ENCODE measurements at regions not wholly inside any gene's neighbourhood (a gene's known extent, or its start where the extent isn't known, plus 50 kb on each side); places are given as distances from the start of the nearest gene placed in this dataset.

GRCh38 chr3:22475665-22476240, 724.7 kb upstream of the ZNF385D start:
- DNase-seq, result no peak
- ATAC-seq (ENCODE audit: poor library complexity), result no peak
- intact Hi-C loops (cut with DNase I), result no loop called here

- intact Hi-C loops (cut with DNase I), result no loop called here
- ATAC-seq (ENCODE audit: poor library complexity) (no peak), DNase-seq (no peak)
Measured at GRCh38 chr3:22476976-22477375, 726.0 kb upstream of the ZNF385D start.

GRCh38 chr3:22485954-22486353, 717.2 kb upstream of the UBE2E2 start:
- intact Hi-C loops (cut with DNase I), result no loop called here
- DNase-seq (no peak), ATAC-seq (ENCODE audit: poor library complexity) (no peak)

- intact Hi-C loops (cut with DNase I), result no loop called here
- DNase-seq (no peak), ATAC-seq (ENCODE audit: poor library complexity) (no peak)
Measured at GRCh38 chr3:22490747-22491146, 712.4 kb upstream of the UBE2E2 start.

GRCh38 chr3:22491344-22491743, 711.8 kb upstream of the UBE2E2 start:
- DNase-seq, result no peak

GRCh38 chr3:22492342-22492741, 710.8 kb upstream of the UBE2E2 start:
- intact Hi-C loops (cut with DNase I), result no loop called here
- no peak for ATAC-seq (ENCODE audit: poor library complexity)
- DNase-seq, result no peak

More at GRCh38 chr3:22491344-22491743, 711.8 kb upstream of the UBE2E2 start:
- intact Hi-C loops (cut with DNase I), result no loop called here
- no peak for ATAC-seq (ENCODE audit: poor library complexity)

- ATAC-seq (ENCODE audit: poor library complexity) (no peak), DNase-seq (no peak)
- intact Hi-C loops (cut with DNase I), result no loop called here
Measured at GRCh38 chr3:22495241-22495640, 707.9 kb upstream of the UBE2E2 start.

- DNase-seq (no peak), ATAC-seq (ENCODE audit: poor library complexity) (no peak)
- intact Hi-C loops (cut with DNase I), result no loop called here
Measured at GRCh38 chr3:22495791-22496190, 707.3 kb upstream of the UBE2E2 start.

GRCh38 chr3:22496641-22497040, 706.5 kb upstream of the UBE2E2 start:
- ATAC-seq (ENCODE audit: poor library complexity) (no peak), DNase-seq (no peak)
- intact Hi-C loops (cut with DNase I), result no loop called here

GRCh38 chr3:22506871-22507270, 696.3 kb upstream of the UBE2E2 start:
- intact Hi-C loops (cut with DNase I), result no loop called here
- no peak for DNase-seq
- ATAC-seq (ENCODE audit: poor library complexity), result no peak

GRCh38 chr3:22507709-22508108, 695.4 kb upstream of the UBE2E2 start:
- no peak for ATAC-seq (ENCODE audit: poor library complexity)
- intact Hi-C loops (cut with DNase I), result no loop called here
- no peak for DNase-seq

GRCh38 chr3:22523925-22524324, 679.2 kb upstream of the UBE2E2 start:
- ATAC-seq (ENCODE audit: poor library complexity) (no peak), DNase-seq (no peak)
- intact Hi-C loops (cut with DNase I), result no loop called here

GRCh38 chr3:22526266-22526837, 676.8 kb upstream of the UBE2E2 start:
- no peak for ATAC-seq (ENCODE audit: poor library complexity)
- no peak for DNase-seq
- intact Hi-C loops (cut with DNase I), result no loop called here

GRCh38 chr3:22536541-22536940, 666.6 kb upstream of the UBE2E2 start:
- DNase-seq (no peak), ATAC-seq (ENCODE audit: poor library complexity) (no peak)
- intact Hi-C loops (cut with DNase I), result no loop called here

- DNase-seq, result no peak
- intact Hi-C loops (cut with DNase I), result no loop called here
- ATAC-seq (ENCODE audit: poor library complexity), result no peak
Measured at GRCh38 chr3:22537560-22537959, 665.6 kb upstream of the UBE2E2 start.

GRCh38 chr3:22542311-22542710, 660.8 kb upstream of the UBE2E2 start:
- DNase-seq (no peak), ATAC-seq (ENCODE audit: poor library complexity) (no peak)
- intact Hi-C loops (cut with DNase I), result no loop called here

- intact Hi-C loops (cut with DNase I), result no loop called here
- no peak for ATAC-seq (ENCODE audit: poor library complexity)
Measured at GRCh38 chr3:22555753-22556435, 647.2 kb upstream of the UBE2E2 start.

GRCh38 chr3:22565393-22565792, 637.7 kb upstream of the UBE2E2 start:
- ATAC-seq (ENCODE audit: poor library complexity), result no peak
- intact Hi-C loops (cut with DNase I), result loop anchor here (2.0 kb wide), 1 partner anchor 395 kb away; no protein-coding TSS in a partner anchor
- DNase-seq, result no peak

More at GRCh38 chr3:22555753-22556435, 647.2 kb upstream of the UBE2E2 start:
- no peak for DNase-seq

GRCh38 chr3:22568285-22568684, 634.8 kb upstream of the UBE2E2 start:
- intact Hi-C loops (cut with DNase I), result no loop called here
- ATAC-seq (ENCODE audit: poor library complexity) (no peak), DNase-seq (no peak)

GRCh38 chr3:22569570-22569969, 633.6 kb upstream of the UBE2E2 start:
- no peak for DNase-seq
- ATAC-seq (ENCODE audit: poor library complexity), result no peak
- intact Hi-C loops (cut with DNase I), result no loop called here
